ENCODE measurements at regions not wholly inside any gene's neighbourhood (a gene's known extent, or its start where the extent isn't known, plus 50 kb on each side); places are given as distances from the start of the nearest gene placed in this dataset.

DNA sequence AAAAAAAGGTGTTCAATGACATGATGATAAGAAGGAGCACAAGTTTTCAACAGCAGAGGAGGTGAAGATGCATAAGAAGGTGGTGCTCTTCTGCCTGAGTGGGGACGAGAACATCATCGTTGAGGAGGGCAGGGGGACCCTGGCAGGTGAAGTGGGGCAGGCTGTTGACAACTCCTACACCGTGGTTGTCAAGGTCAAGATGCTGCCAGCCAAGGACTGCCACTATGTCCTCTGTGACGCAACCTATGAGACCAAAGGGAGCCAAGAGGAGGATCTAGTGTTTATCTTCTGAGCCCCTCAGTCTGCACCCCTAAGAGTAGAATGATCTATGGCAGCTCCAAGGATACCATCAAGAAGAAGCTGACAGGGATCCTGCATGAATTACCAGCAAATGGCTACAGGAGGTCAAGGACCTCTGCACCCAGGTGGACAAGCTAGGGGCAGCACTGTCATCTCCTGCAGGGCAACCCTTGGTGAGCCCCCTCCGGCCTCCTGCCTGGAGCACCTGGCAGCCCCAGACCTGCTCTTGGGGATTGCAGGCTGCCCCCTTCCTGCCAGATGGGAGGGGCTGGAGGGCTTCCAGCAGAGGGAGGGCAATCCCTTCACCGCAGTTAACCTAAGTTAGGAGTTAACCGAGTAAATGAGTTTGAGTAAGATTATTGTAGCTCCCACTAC lies 80.5 kb downstream of the ZNF281 start:
- Histone ChIP-seq H3K36me3 (no peaks in the 10 kb centered on the region), H3K27me3 (no peaks in the 10 kb centered on the region), H3K9me3 (no peaks in the 10 kb centered on the region), H3K27ac (no peak overlapping the region), H3K4me1 (no peaks in the 10 kb centered on the region), H3K4me3 (no peak overlapping the region)
- TF ChIP-seq CTCF (IDR thresholded peaks at IDR 0.05) (no peak), POLR2AphosphoS5 (IDR thresholded peaks at IDR 0.05) (no peak), EP300 (IDR thresholded peaks at IDR 0.05) (no peak), POLR2A (IDR thresholded peaks at IDR 0.05) (no peak)
- no peak for DNase-seq
- WGBS, 5 donors: 83 to 90% (median 87%) methylated on average over 6 to 7 of the region's 7 CpGs
- intact Hi-C loops (cut with DNase I; ENCODE audit: low total_unique reads): no loop called here

- no peak overlapping the region for H3K4me3 ChIP-seq
- H3K27ac ChIP-seq: no peak overlapping the region
- no peaks in the 10 kb centered on the region for H3K4me1 ChIP-seq
- intact Hi-C loops (cut with DNase I; ENCODE audit: low total_unique reads): no loop called here
- no peak for DNase-seq
- H3K36me3 ChIP-seq: no peaks in the 10 kb centered on the region
- WGBS, 5 donors: 52 to 81% (median 57%) methylated on average over 2 of the region's 2 CpGs
- no peak for TF ChIP-seq EP300 (IDR thresholded peaks at IDR 0.05)
- no peak for TF ChIP-seq POLR2AphosphoS5 (IDR thresholded peaks at IDR 0.05)
- no peak for TF ChIP-seq POLR2A (IDR thresholded peaks at IDR 0.05)
- TF ChIP-seq CTCF (IDR thresholded peaks at IDR 0.05): no peak
- H3K27me3 ChIP-seq: no peaks in the 10 kb centered on the region
- H3K9me3 ChIP-seq: no peaks in the 10 kb centered on the region
Measured at GRCh38 chr1:200328379-200328778, 81.5 kb downstream of the ZNF281 start.

DNA sequence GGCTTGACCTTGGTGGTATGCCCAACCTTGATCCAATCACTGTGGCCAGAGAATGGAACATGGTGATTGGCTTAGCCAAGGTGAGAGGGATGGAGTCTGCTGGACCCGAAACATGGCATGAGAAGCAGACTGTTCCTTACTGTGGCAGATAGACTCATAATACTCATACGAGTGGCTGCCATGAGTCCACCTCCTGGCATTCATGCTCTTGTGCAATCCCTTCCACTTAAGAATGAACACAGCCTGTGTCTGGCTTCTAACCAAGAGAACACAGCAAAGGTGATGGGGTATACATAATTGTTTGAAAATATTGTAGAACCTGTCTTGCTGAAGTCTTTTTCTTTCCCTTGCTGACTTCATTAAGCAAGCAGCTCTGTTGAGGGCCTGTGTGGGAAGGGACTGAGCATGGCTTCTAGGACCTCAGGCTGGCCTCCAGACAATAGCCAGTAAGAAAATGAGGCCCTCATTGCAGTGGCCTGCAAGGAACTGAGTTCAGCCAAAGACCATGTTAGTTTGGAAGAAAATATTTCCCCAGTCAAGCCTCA lies 85.9 kb downstream of the ZNF281 start:
- Histone ChIP-seq H3K4me1 (peaks cover 0 to 6% (median 0%) of the 10 kb centered on the region in 4 donors), H3K27ac (no peak overlapping the region), H3K4me3 (no peak overlapping the region), H3K9me3 (no peaks in the 10 kb centered on the region), H3K27me3 (no peaks in the 10 kb centered on the region), H3K36me3 (no peaks in the 10 kb centered on the region)
- 72 to 100% (median 93%) methylated on average over 2 of the region's 2 CpGs for WGBS, 5 donors
- TF ChIP-seq CTCF (IDR thresholded peaks at IDR 0.05) (no peak), EP300 (IDR thresholded peaks at IDR 0.05) (no peak), POLR2A (IDR thresholded peaks at IDR 0.05) (no peak), POLR2AphosphoS5 (IDR thresholded peaks at IDR 0.05) (no peak)
- no peak for DNase-seq
- intact Hi-C loops (cut with DNase I; ENCODE audit: low total_unique reads): no loop called here

DNA sequence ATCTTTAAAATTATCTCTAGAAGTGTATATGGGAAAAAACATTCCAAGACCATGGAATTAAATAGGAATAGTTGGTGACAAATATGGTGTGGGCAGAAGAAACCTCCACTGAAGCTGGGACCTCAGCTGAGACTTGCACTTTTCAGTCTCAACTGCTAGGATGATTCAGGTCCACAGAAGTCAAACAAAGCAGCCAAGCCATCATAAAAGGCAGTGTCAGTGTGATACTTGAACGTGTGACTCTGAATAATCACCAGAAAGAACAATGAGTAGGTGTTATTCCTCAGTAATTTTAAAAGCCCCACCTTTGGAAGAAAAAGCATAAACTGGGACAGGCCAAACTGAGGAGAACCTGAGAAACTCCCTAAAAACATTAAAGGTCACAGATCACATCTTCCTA lies 90.7 kb downstream of the ZNF281 start:
- no peaks in the 10 kb centered on the region for H3K36me3 ChIP-seq

More for the DNA sequence above, 90.7 kb downstream of the ZNF281 start:
- intact Hi-C loops (cut with DNase I; ENCODE audit: low total_unique reads): no loop called here
- Histone ChIP-seq H3K4me1 (peaks cover 0 to 6% (median 0%) of the 10 kb centered on the region in 4 donors), H3K27me3 (no peaks in the 10 kb centered on the region), H3K9me3 (no peaks in the 10 kb centered on the region), H3K4me3 (no peak overlapping the region), H3K27ac (no peak overlapping the region)
- TF ChIP-seq CTCF (IDR thresholded peaks at IDR 0.05) (no peak), EP300 (IDR thresholded peaks at IDR 0.05) (no peak), POLR2A (IDR thresholded peaks at IDR 0.05) (no peak), POLR2AphosphoS5 (IDR thresholded peaks at IDR 0.05) (no peak)
- DNase-seq: no peak
- WGBS, 5 donors: 40 to 78% (median 54%) methylated on average over 1 of the region's 1 CpG
